ENCODE measurements at regions not wholly inside any gene's neighbourhood (a gene's known extent, or its start where the extent isn't known, plus 50 kb on each side); places are given as distances from the start of the nearest gene placed in this dataset.

DNA sequence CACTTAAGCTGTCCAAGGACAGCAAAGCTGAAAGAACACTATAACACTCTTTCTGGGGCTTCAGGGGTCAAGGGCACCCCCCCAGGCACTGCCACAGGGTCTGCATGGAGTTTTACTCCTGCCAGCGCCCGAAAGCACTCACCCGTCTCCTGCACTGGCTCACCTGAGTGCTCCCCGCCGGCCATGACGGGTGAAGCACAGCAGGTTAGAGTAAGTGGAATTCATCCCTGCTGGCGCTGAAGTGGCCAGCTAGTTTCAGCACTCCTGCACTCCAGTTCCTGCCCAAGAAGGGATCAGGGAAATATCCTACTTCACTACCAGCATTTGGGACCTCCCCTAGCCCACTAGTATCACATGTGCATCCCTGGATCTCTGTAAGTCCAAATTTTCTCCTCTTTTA lies 516.0 kb downstream of the ZNF608 start:
- H2AFZ ChIP-seq (ENCODE audit: insufficient read depth, low read depth, low read length, poor library complexity, severe bottlenecking) = no peak overlapping the region
- no peaks in the 10 kb centered on the region for H3K9me3 ChIP-seq (ENCODE audit: control extremely low read depth in 1 of 3, control insufficient read depth in 2 of 3, insufficient read depth in 1 of 3, low read length in 2 of 3)
- intact Hi-C loops (cut with micrococcal nuclease) = no loop called here
- no peaks in the 10 kb centered on the region for H3K79me2 ChIP-seq (ENCODE audit: control insufficient read depth, insufficient read depth, low read length)
- Mint-ChIP-seq H3K4me3 (no peak overlapping the region), H3K4me1 (peaks cover 30% of the 10 kb centered on the region), H3K27me3 (no peaks in the 10 kb centered on the region), H3K9me3 (ENCODE audit: insufficient read depth) (no peaks in the 10 kb centered on the region), H3K27ac (no peak overlapping the region)
- ATAC-seq (ENCODE audit: low read depth) (no peak), DNase-seq (no peak)
- TF ChIP-seq EZH2 (IDR thresholded peaks at IDR 0.05; ENCODE audit: borderline replicate concordance, insufficient read depth, low read depth, low read length, poor library complexity, severe bottlenecking) = no peak
- TF ChIP-seq, protein P1, sequence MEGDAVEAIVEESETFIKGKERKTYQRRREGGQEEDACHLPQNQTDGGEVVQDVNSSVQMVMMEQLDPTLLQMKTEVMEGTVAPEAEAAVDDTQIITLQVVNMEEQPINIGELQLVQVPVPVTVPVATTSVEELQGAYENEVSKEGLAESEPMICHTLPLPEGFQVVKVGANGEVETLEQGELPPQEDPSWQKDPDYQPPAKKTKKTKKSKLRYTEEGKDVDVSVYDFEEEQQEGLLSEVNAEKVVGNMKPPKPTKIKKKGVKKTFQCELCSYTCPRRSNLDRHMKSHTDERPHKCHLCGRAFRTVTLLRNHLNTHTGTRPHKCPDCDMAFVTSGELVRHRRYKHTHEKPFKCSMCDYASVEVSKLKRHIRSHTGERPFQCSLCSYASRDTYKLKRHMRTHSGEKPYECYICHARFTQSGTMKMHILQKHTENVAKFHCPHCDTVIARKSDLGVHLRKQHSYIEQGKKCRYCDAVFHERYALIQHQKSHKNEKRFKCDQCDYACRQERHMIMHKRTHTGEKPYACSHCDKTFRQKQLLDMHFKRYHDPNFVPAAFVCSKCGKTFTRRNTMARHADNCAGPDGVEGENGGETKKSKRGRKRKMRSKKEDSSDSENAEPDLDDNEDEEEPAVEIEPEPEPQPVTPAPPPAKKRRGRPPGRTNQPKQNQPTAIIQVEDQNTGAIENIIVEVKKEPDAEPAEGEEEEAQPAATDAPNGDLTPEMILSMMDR (IDR thresholded peaks at IDR 0.05) = no peak
- no peaks in the 10 kb centered on the region for H4K20me1 ChIP-seq (ENCODE audit: control insufficient read depth, insufficient read depth, low read length, poor library complexity, severe bottlenecking)
- H3K27me3 ChIP-seq (replicated peaks in 1 of 4; ENCODE audit: control extremely low read depth in 1 of 4, control insufficient read depth in 3 of 4, insufficient read depth in 4 of 4, low read length in 3 of 4) = no peaks in the 10 kb centered on the region
- WGBS (ENCODE audit: insufficient coverage) = 100% methylated on average over 7 of the region's 7 CpGs
- ChIA-PET CTCF (no interaction called here), POLR2A (no interaction called here)
- peak overlapping the region; percentile 16 for H3K4me2 ChIP-seq (replicated peaks; ENCODE audit: low read depth, low read length, poor library complexity, severe bottlenecking)
- peaks cover 12 to 18% of the 10 kb centered on the region in 2 donors for H3K4me1 ChIP-seq (ENCODE audit: control insufficient read depth in 2 of 2, insufficient read depth in 2 of 2, low read length in 2 of 2)
- H3K27ac ChIP-seq (ENCODE audit: low read length in 2 of 2) = no peak overlapping the region
- H3K9ac ChIP-seq (ENCODE audit: low read length) = no peak overlapping the region
- H3K4me3 ChIP-seq (ENCODE audit: control extremely low read depth in 1 of 5, extremely low read depth in 1 of 5, insufficient read depth in 1 of 5, low read depth in 2 of 5, low read length in 4 of 5) = no peak overlapping the region
- H3K36me3 ChIP-seq (replicated peaks in 1 of 2; ENCODE audit: control extremely low read depth in 1 of 2, control insufficient read depth in 1 of 2, extremely low read depth in 1 of 2, insufficient read depth in 2 of 2, low read length in 1 of 2) = no peaks in the 10 kb centered on the region

DNA sequence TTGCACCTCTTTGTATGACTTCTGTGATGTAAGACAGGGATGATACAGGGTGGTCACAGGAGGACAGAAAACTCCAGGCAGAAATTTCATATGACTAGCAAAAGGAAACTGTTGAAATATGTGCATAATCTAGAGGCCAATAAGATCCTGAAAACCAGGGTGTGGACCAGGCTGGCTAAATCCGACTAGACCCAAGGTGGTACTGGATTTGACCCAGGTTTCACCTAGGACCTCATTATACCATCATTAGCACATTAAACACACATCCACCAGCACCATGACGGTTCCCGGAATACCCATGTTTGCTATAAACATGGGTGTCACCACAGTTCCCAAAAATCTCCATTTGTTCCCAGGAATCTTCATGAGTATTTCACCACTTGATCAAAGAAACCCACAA lies 517.1 kb downstream of the ZNF608 start:
- H3K4me1 Mint-ChIP-seq = peaks cover 29% of the 10 kb centered on the region
- H3K27ac Mint-ChIP-seq = no peak overlapping the region
- 92% methylated on average over 3 of the region's 3 CpGs for WGBS (ENCODE audit: insufficient coverage)
- no peak overlapping the region for H3K9ac ChIP-seq (ENCODE audit: low read length)
- DNase-seq = no peak
- H3K27me3 Mint-ChIP-seq = no peaks in the 10 kb centered on the region
- H3K4me3 ChIP-seq (ENCODE audit: control extremely low read depth in 1 of 5, extremely low read depth in 1 of 5, insufficient read depth in 1 of 5, low read depth in 2 of 5, low read length in 4 of 5) = no peak overlapping the region
- CTCF ChIA-PET = no interaction called here
- H3K4me1 ChIP-seq (ENCODE audit: control insufficient read depth in 2 of 2, insufficient read depth in 2 of 2, low read length in 2 of 2) = peaks cover 12 to 18% of the 10 kb centered on the region in 2 donors
- H2AFZ ChIP-seq (ENCODE audit: insufficient read depth, low read depth, low read length, poor library complexity, severe bottlenecking) = no peak overlapping the region
- no peaks in the 10 kb centered on the region for H3K27me3 ChIP-seq (replicated peaks in 1 of 4; ENCODE audit: control extremely low read depth in 1 of 4, control insufficient read depth in 3 of 4, insufficient read depth in 4 of 4, low read length in 3 of 4)
- ATAC-seq (ENCODE audit: low read depth) = no peak
- H3K9me3 ChIP-seq (ENCODE audit: control extremely low read depth in 1 of 3, control insufficient read depth in 2 of 3, insufficient read depth in 1 of 3, low read length in 2 of 3) = no peaks in the 10 kb centered on the region
- no peak overlapping the region for H3K4me2 ChIP-seq (replicated peaks; ENCODE audit: low read depth, low read length, poor library complexity, severe bottlenecking)
- intact Hi-C loops (cut with micrococcal nuclease) = no loop called here
- H4K20me1 ChIP-seq (ENCODE audit: control insufficient read depth, insufficient read depth, low read length, poor library complexity, severe bottlenecking) = no peaks in the 10 kb centered on the region
- H3K27ac ChIP-seq (ENCODE audit: low read length in 2 of 2) = no peak overlapping the region
- H3K36me3 ChIP-seq (replicated peaks in 1 of 2; ENCODE audit: control extremely low read depth in 1 of 2, control insufficient read depth in 1 of 2, extremely low read depth in 1 of 2, insufficient read depth in 2 of 2, low read length in 1 of 2) = no peaks in the 10 kb centered on the region
- POLR2A ChIA-PET = no interaction called here
- no peaks in the 10 kb centered on the region for H3K9me3 Mint-ChIP-seq (ENCODE audit: insufficient read depth)
- TF ChIP-seq EZH2 (IDR thresholded peaks at IDR 0.05; ENCODE audit: borderline replicate concordance, insufficient read depth, low read depth, low read length, poor library complexity, severe bottlenecking) = no peak
- TF ChIP-seq, protein P1 (IDR thresholded peaks at IDR 0.05) = no peak
- no peak overlapping the region for H3K4me3 Mint-ChIP-seq
- no peaks in the 10 kb centered on the region for H3K79me2 ChIP-seq (ENCODE audit: control insufficient read depth, insufficient read depth, low read length)
